H1 (cell line): ENCODE measurements at regions not wholly inside any gene's neighbourhood (a gene's known extent, or its start where the extent isn't known, plus 50 kb on each side); places are given as distances from the start of the nearest gene placed in this dataset.

Experiments
- CTCF ChIA-PET: fragments of 300-600 bp; sonication (Branson Sonifier 250); formaldehyde crosslinking; loops from one replicate; lab custom pipeline; 2021; ENCODE audit not compliant: partially characterized antibody; lab: Charles Lee
- POLR2A ChIA-PET: fragments of 300-600 bp; sonication (Branson Sonifier 250); formaldehyde crosslinking; loops from one replicate; lab custom pipeline; 2021; ENCODE audit warnings: inconsistent platforms; ENCODE audit not compliant: partially characterized antibody; lab: Charles Lee
- DNase-seq, 2 experiments: peaks; one replicate each; pipeline versions ENCODE4 v3.0.0 to v3.0.0-alpha.2; 2010 to 2022; ENCODE audit warnings: low spot score in 2 of 2, low read depth in 1 of 2, mixed read lengths in 1 of 2
- FAIRE-seq: peaks from 2 replicates; lab custom pipeline; 2011; peaks lifted over from hg19 to GRCh38; lab: Jason Lieb, UNC
- H2AFZ ChIP-seq: 2 replicates; pipeline ENCODE4 v1.8.1; 2012; ENCODE audit warnings: low read length, inconsistent platforms
- H2AK5ac ChIP-seq: 2 replicates; pipeline ENCODE4 v1.6.1; 2013; ENCODE audit warnings: low read depth, low read length
- H2BK120ac ChIP-seq: replicated peaks from 2 replicates; pipeline ENCODE3; 2013; ENCODE audit warnings: low read depth, low read length, inconsistent platforms
- H2BK12ac ChIP-seq: 2 replicates; pipeline ENCODE4 v1.6.1; 2013; ENCODE audit warnings: low read depth, low read length
- H2BK15ac ChIP-seq: 2 replicates; pipeline ENCODE4 v1.6.1; 2013; ENCODE audit warnings: low read length
- H2BK20ac ChIP-seq: 2 replicates; pipeline ENCODE4 v1.6.1; 2013; ENCODE audit warnings: low read length
- H2BK5ac ChIP-seq: 2 replicates; pipeline ENCODE4 v1.6.1; 2013; ENCODE audit warnings: low read depth, low read length
- H3K14ac ChIP-seq: 2 replicates; pipeline ENCODE4 v1.6.1; 2013; ENCODE audit warnings: inconsistent platforms; ENCODE audit not compliant: insufficient read length
- H3K18ac ChIP-seq: 2 replicates; pipeline ENCODE4 v1.6.1; 2013; ENCODE audit warnings: low read length; ENCODE audit errors: extremely low read depth
- H3K23ac ChIP-seq: 2 replicates; pipeline ENCODE4 v1.6.1; 2013; ENCODE audit warnings: inconsistent platforms; ENCODE audit not compliant: insufficient read length
- H3K23me2 ChIP-seq: 2 replicates; pipeline ENCODE4 v1.6.1; 2013; ENCODE audit warnings: low read depth, low read length
- H3K27ac ChIP-seq: 2 replicates; pipeline ENCODE4 v1.6.1; 2011; ENCODE audit warnings: low read depth, low read length, inconsistent platforms
- H3K27me3 ChIP-seq, 4 experiments: replicated peaks in 1 of 4; 1 replicate in 1 of 4; 2 replicates in 3 of 4; pipeline versions ENCODE4 v1.6.1 to v1.8.1; 2011 to 2013; ENCODE audit warnings: low read length in 3 of 4, mild to moderate bottlenecking in 3 of 4, inconsistent platforms in 2 of 4, mixed read lengths in 2 of 4, moderate library complexity in 1 of 4; ENCODE audit not compliant: control insufficient read depth in 3 of 4, insufficient read depth in 3 of 4; ENCODE audit errors: extremely low read depth in 1 of 4
- H3K36me3 ChIP-seq, 4 experiments: 2 replicates each; pipeline versions ENCODE4 v1.6.1 to v1.8.1; 2011 to 2013; ENCODE audit warnings: mild to moderate bottlenecking in 4 of 4, low read length in 3 of 4, moderate library complexity in 2 of 4, control low read depth in 1 of 4, inconsistent platforms in 1 of 4; ENCODE audit not compliant: insufficient read depth in 4 of 4, control insufficient read depth in 2 of 4
- H3K4ac ChIP-seq: replicated peaks from 2 replicates; pipeline ENCODE3; 2013; ENCODE audit warnings: low read length, low read depth, mixed read lengths, inconsistent platforms; ENCODE audit not compliant: insufficient read length
- H3K4me1 ChIP-seq, 4 experiments: replicated peaks in 1 of 4; 1 replicate in 1 of 4; 2 replicates in 3 of 4; pipeline versions ENCODE4 v1.6.1 to v1.8.1; 2011 to 2013; ENCODE audit warnings: low read length in 3 of 4, inconsistent platforms in 2 of 4, mixed read lengths in 1 of 4; ENCODE audit not compliant: insufficient read depth in 4 of 4, control insufficient read depth in 3 of 4
- H3K4me2 ChIP-seq, 2 experiments: 2 replicates each; pipeline versions ENCODE4 v1.6.1 to v1.8.1; 2011 to 2013; ENCODE audit warnings: low read depth in 2 of 2, low read length in 2 of 2, control low read depth in 1 of 2, inconsistent platforms in 1 of 2, mild to moderate bottlenecking in 1 of 2; ENCODE audit not compliant: insufficient read depth in 1 of 2
- H3K4me3 ChIP-seq, 4 experiments: fragments of 200-600, 300-600 bp in 1 of 4; sonication (generic), shearing (Covaris generic), sonication (Bioruptor Twin) in 1 of 4; 2 replicates each; pipeline versions ENCODE4 v1.5.1 to v1.8.1; 2011 to 2016; ENCODE audit warnings: low read length in 4 of 4, low read depth in 3 of 4, control low read depth in 2 of 4, inconsistent platforms in 2 of 4, mild to moderate bottlenecking in 2 of 4, mixed read lengths in 1 of 4, moderate library complexity in 1 of 4; ENCODE audit not compliant: insufficient read depth in 2 of 4; ENCODE audit errors: extremely low read depth in 1 of 4
- H3K56ac ChIP-seq: replicated peaks from 2 replicates; pipeline ENCODE3; 2013; ENCODE audit warnings: low read depth, mild to moderate bottlenecking, mixed read lengths, low read length, inconsistent platforms; ENCODE audit not compliant: insufficient read length
- H3K79me1 ChIP-seq: 2 replicates; pipeline ENCODE4 v1.6.1; 2013; ENCODE audit warnings: low read depth, low read length, control low read depth
- H3K79me2 ChIP-seq, 2 experiments: 2 replicates each; pipeline versions ENCODE4 v1.6.1 to v1.8.1; 2012 to 2013; ENCODE audit warnings: low read length in 2 of 2, mild to moderate bottlenecking in 2 of 2, inconsistent platforms in 1 of 2; ENCODE audit not compliant: insufficient read depth in 2 of 2, control insufficient read depth in 1 of 2
- H3K9ac ChIP-seq, 4 experiments: replicated peaks in 1 of 4; 1 replicate in 1 of 4; 2 replicates in 3 of 4; pipeline versions ENCODE4 v1.6.1 to v1.8.1; 2011 to 2013; ENCODE audit warnings: low read depth in 3 of 4, low read length in 3 of 4, control low read depth in 2 of 4, mild to moderate bottlenecking in 2 of 4, moderate library complexity in 2 of 4, inconsistent platforms in 1 of 4; ENCODE audit errors: extremely low read depth in 1 of 4
- H3K9me3 ChIP-seq, 2 experiments: 2 replicates each; pipeline versions ENCODE4 v1.6.1 to v1.8.1; 2012 to 2013; ENCODE audit warnings: mild to moderate bottlenecking in 2 of 2, moderate library complexity in 2 of 2, control low read depth in 1 of 2, inconsistent platforms in 1 of 2, low read depth in 1 of 2, low read length in 1 of 2, mixed read lengths in 1 of 2; ENCODE audit not compliant: insufficient read depth in 2 of 2
- H4K20me1 ChIP-seq, 2 experiments: replicated peaks in 1 of 2; 2 replicates each; pipeline versions ENCODE3 to v1.8.1; 2011 to 2013; ENCODE audit warnings: inconsistent platforms in 2 of 2, low read length in 2 of 2, mild to moderate bottlenecking in 1 of 2; ENCODE audit not compliant: insufficient read depth in 2 of 2, control insufficient read depth in 1 of 2
- H4K5ac ChIP-seq: 2 replicates; pipeline ENCODE4 v1.6.1; 2013; ENCODE audit warnings: low read length, low read depth, mixed read lengths, inconsistent platforms; ENCODE audit not compliant: insufficient read length
- H4K8ac ChIP-seq: 2 replicates; pipeline ENCODE4 v1.8.0; 2013; ENCODE audit warnings: mild to moderate bottlenecking, moderate library complexity, low read length, inconsistent platforms; ENCODE audit not compliant: insufficient read depth; ENCODE audit errors: extremely low read depth
- H4K91ac ChIP-seq: replicated peaks from 2 replicates; pipeline ENCODE3; 2013; ENCODE audit warnings: low read length, mixed read lengths, inconsistent platforms; ENCODE audit not compliant: insufficient read length
- CREB1 ChIP-seq: IDR thresholded peaks from 2 replicates; pipeline ENCODE4 v1.6.1; 2012; ENCODE audit warnings: inconsistent platforms
- CTBP2 ChIP-seq: IDR thresholded peaks from 2 replicates; pipeline ENCODE4 v1.7.0; 2011; ENCODE audit warnings: borderline replicate concordance, mild to moderate bottlenecking, moderate library complexity, mixed read lengths, low read length; ENCODE audit not compliant: insufficient read depth, insufficient read length
- FOSL1 ChIP-seq: IDR thresholded peaks from 2 replicates; pipeline ENCODE4 v1.6.1; 2011; ENCODE audit warnings: mild to moderate bottlenecking, low read depth, low read length, moderate library complexity; ENCODE audit not compliant: insufficient read depth
- HDAC2 ChIP-seq, 2 experiments: fragments of 300-600 bp in 1 of 2; sonication (generic) in 1 of 2; IDR thresholded peaks; 2 replicates each; pipeline ENCODE4 v1.6.1; 2011 to 2012; ENCODE audit warnings: low read depth in 2 of 2, low read length in 2 of 2, mild to moderate bottlenecking in 2 of 2, moderate library complexity in 2 of 2, borderline replicate concordance in 1 of 2, inconsistent platforms in 1 of 2
- KDM5A ChIP-seq: fragments of 200-600 bp; IDR thresholded peaks from 2 replicates; pipeline ENCODE4 v1.7.1; 2012; ENCODE audit warnings: mild to moderate bottlenecking, low read length, inconsistent platforms, mixed read lengths
- PHF8 ChIP-seq: fragments of 200-600 bp; sonication (generic); conservative IDR thresholded peaks from 2 replicates; pipeline ENCODE4 v1.7.1; 2012; ENCODE audit warnings: low read depth, mild to moderate bottlenecking, inconsistent platforms, low read length, moderate library complexity
- POLR2AphosphoS5 ChIP-seq: IDR thresholded peaks from 2 replicates; pipeline ENCODE4 v1.6.1; 2011; ENCODE audit warnings: low read depth, low read length
- SAP30 ChIP-seq: fragments of 300-600 bp; sonication (generic); IDR thresholded peaks from 2 replicates; pipeline ENCODE4 v1.7.1; 2012; ENCODE audit warnings: low read length, moderate library complexity, mild to moderate bottlenecking, inconsistent platforms; ENCODE audit not compliant: insufficient read depth, insufficient replicate concordance
- TCF12 ChIP-seq: IDR thresholded peaks from 2 replicates; pipeline ENCODE4 v1.6.1; 2011; ENCODE audit warnings: low read depth, mild to moderate bottlenecking, low read length
- WGBS, 2 experiments: shearing (Covaris generic) in 1 of 2; methylation state at CpG; one replicate each; pipeline versions ENCODE4 v1.1.6 to v1.1.7; 2013 to 2015; ENCODE audit warnings: low lambda C conversion rate in 2 of 2, mixed read lengths in 2 of 2, inconsistent platforms in 1 of 2, low coverage in 1 of 2, missing lambda C conversion rate in 1 of 2; ENCODE audit not compliant: insufficient replicate concordance in 2 of 2, insufficient coverage in 1 of 2, insufficient read length in 1 of 2; ENCODE audit errors: extremely low coverage in 1 of 2, missing lambda C conversion rate in 1 of 2; 5-methylcytosine and 5-hydroxymethylcytosine counted together
- TF ChIP-seq, protein P1 (sequence below): IDR thresholded peaks from 2 replicates; pipeline ENCODE4 v1.6.1; 2012; ENCODE audit warnings: inconsistent platforms

DNA sequence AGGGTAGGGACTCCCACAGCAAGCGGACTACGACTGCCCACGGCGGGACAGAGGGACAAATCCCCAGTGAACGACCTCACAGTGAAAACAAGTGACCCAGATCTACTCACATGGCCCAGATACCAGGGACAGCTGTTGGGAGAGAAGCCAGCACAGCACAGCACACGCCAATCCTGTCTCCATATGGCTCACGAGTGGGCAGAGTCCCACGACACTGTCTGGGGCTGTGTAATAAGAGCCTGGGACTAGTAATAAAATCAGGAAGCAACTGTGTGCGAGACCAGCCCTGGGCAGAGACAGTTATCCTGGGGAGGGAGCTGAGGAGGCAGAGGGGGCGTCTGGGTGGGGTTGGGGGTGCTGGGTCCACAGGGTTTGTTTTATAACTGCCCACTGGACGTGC, 385.0 kb downstream of the CTTN start:
- no peaks in the 10 kb centered on the region; the same call in none of the 2 replicates for H3K79me1 ChIP-seq
- no peak for TF ChIP-seq TCF12
- TF ChIP-seq PHF8, result no peak
- no peak for TF ChIP-seq CREB1
- TF ChIP-seq KDM5A, result no peak
- TF ChIP-seq POLR2AphosphoS5, result no peak
- no peak for TF ChIP-seq FOSL1
- no peak for TF ChIP-seq CTBP2
- no peak for TF ChIP-seq HDAC2 (IDR thresholded peaks at IDR 0.05; ENCODE audit: borderline replicate concordance in 1 of 2, low read depth in 2 of 2, low read length in 2 of 2)
- TF ChIP-seq, protein P1, sequence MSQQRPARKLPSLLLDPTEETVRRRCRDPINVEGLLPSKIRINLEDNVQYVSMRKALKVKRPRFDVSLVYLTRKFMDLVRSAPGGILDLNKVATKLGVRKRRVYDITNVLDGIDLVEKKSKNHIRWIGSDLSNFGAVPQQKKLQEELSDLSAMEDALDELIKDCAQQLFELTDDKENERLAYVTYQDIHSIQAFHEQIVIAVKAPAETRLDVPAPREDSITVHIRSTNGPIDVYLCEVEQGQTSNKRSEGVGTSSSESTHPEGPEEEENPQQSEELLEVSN, result no peak
- TF ChIP-seq SAP30, result no peak
- no peak overlapping the region for H2BK12ac ChIP-seq
- no peak overlapping the region for H3K18ac ChIP-seq
- peaks cover 0 to 8% (median 5%) of the 10 kb centered on the region in 4 experiments; a peak in 3 of 8 replicates for H3K36me3 ChIP-seq
- FAIRE-seq (no peak), DNase-seq (no peak)
- H3K27ac ChIP-seq, result no peak overlapping the region; the same call in 1 of the 2 replicates
- ChIA-PET CTCF (interaction anchor here (1.8 kb wide), 1 partner anchor 12 kb away, joined by 4 read pairs; no protein-coding TSS in a partner anchor), POLR2A (no interaction called here)
- no peaks in the 10 kb centered on the region for H3K4me1 ChIP-seq
- no peak overlapping the region for H2AK5ac ChIP-seq
- H3K56ac ChIP-seq, result no peak overlapping the region
- H4K5ac ChIP-seq, result no peak overlapping the region
- no peak overlapping the region for H2AFZ ChIP-seq
- no peak overlapping the region for H3K23ac ChIP-seq
- peaks cover 9% of the 10 kb centered on the region; the same call in 1 of the 2 replicates for H3K23me2 ChIP-seq
- H2BK5ac ChIP-seq, result peak overlapping the region; percentile 12; the same call in 1 of the 2 replicates
- peaks cover 0 to 6% of the 10 kb centered on the region in 2 experiments; a peak in 2 of 4 replicates for H3K79me2 ChIP-seq
- H4K8ac ChIP-seq, result no peak overlapping the region
- H2BK120ac ChIP-seq, result no peak overlapping the region
- WGBS, 2 experiments, result 88% methylated on average over 11 of the region's 11 CpGs; no CpG with 5 or more reads in 1 of the 2 experiments
- H4K91ac ChIP-seq, result no peak overlapping the region
- no peak overlapping the region for H2BK15ac ChIP-seq
- no peak overlapping the region for H3K9ac ChIP-seq
- no peak overlapping the region for H3K4me3 ChIP-seq
- no peak overlapping the region for H3K14ac ChIP-seq
- no peak overlapping the region for H3K4ac ChIP-seq
- H4K20me1 ChIP-seq, result peaks cover 0 to 9% of the 10 kb centered on the region in 2 experiments
- H3K4me2 ChIP-seq, result no peak overlapping the region
- H3K9me3 ChIP-seq, result 0 out of 4 replicates have a peak, but pooled peaks cover 0 to 5% of the 10 kb centered on the region in 2 experiments
- H2BK20ac ChIP-seq, result no peak overlapping the region
- no peaks in the 10 kb centered on the region; a peak in 1 of 7 replicates for H3K27me3 ChIP-seq
